ENCODE measurements at regions not wholly inside any gene's neighbourhood (a gene's known extent, or its start where the extent isn't known, plus 50 kb on each side); places are given as distances from the start of the nearest gene placed in this dataset.

DNA sequence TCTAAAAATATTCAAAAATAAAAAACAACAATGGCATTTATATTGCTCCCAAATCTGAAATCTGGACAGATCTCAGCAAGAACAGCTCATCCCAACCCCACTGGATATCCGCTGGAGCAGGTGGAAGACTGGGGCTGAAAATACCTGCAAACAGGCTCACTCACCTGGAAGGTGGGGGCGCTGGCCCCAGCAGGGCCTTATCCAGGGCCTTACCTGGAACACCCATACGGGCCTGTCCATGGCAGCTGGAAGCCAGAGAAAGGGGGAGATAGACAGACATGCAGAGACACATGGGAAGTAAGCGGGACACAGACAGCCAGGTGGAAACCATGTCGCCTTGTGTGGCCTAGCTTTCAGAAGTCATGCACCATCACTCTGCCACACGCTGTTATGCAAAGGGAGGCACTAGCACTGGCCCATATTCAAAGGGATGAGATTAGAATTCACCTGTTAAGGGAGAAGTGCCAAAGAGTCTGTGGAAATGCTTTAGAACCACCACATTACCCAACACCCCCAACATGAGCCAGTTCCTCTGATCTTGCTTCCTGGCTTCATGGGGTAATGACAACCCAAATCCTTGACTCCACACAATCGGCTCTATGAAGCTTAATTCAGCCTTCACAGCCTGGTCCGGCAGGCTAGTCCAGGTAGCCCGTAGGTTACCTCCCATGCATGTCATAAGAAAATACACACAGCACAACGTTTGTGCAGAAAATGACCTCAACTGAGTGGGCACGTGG is 99.0 kb upstream of the CDYL start:
- TF ChIP-seq, protein P1, sequence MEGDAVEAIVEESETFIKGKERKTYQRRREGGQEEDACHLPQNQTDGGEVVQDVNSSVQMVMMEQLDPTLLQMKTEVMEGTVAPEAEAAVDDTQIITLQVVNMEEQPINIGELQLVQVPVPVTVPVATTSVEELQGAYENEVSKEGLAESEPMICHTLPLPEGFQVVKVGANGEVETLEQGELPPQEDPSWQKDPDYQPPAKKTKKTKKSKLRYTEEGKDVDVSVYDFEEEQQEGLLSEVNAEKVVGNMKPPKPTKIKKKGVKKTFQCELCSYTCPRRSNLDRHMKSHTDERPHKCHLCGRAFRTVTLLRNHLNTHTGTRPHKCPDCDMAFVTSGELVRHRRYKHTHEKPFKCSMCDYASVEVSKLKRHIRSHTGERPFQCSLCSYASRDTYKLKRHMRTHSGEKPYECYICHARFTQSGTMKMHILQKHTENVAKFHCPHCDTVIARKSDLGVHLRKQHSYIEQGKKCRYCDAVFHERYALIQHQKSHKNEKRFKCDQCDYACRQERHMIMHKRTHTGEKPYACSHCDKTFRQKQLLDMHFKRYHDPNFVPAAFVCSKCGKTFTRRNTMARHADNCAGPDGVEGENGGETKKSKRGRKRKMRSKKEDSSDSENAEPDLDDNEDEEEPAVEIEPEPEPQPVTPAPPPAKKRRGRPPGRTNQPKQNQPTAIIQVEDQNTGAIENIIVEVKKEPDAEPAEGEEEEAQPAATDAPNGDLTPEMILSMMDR (IDR thresholded peaks at IDR 0.05; ENCODE audit: poor library complexity, severe bottlenecking), result no peak
- TF ChIP-seq POLR2AphosphoS5 (IDR thresholded peaks at IDR 0.05), result no peak
- TF ChIP-seq, protein P2, sequence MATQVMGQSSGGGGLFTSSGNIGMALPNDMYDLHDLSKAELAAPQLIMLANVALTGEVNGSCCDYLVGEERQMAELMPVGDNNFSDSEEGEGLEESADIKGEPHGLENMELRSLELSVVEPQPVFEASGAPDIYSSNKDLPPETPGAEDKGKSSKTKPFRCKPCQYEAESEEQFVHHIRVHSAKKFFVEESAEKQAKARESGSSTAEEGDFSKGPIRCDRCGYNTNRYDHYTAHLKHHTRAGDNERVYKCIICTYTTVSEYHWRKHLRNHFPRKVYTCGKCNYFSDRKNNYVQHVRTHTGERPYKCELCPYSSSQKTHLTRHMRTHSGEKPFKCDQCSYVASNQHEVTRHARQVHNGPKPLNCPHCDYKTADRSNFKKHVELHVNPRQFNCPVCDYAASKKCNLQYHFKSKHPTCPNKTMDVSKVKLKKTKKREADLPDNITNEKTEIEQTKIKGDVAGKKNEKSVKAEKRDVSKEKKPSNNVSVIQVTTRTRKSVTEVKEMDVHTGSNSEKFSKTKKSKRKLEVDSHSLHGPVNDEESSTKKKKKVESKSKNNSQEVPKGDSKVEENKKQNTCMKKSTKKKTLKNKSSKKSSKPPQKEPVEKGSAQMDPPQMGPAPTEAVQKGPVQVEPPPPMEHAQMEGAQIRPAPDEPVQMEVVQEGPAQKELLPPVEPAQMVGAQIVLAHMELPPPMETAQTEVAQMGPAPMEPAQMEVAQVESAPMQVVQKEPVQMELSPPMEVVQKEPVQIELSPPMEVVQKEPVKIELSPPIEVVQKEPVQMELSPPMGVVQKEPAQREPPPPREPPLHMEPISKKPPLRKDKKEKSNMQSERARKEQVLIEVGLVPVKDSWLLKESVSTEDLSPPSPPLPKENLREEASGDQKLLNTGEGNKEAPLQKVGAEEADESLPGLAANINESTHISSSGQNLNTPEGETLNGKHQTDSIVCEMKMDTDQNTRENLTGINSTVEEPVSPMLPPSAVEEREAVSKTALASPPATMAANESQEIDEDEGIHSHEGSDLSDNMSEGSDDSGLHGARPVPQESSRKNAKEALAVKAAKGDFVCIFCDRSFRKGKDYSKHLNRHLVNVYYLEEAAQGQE (IDR thresholded peaks at IDR 0.05; ENCODE audit: borderline replicate concordance), result no peak
- TF ChIP-seq EZH2 (IDR thresholded peaks at IDR 0.05; ENCODE audit: borderline replicate concordance, insufficient read depth, low read length, poor library complexity, severe bottlenecking), result no peak
- TF ChIP-seq RAD21 (conservative IDR thresholded peaks at IDR 0.05), result no peak
- no peak for TF ChIP-seq TAF1 (IDR thresholded peaks at IDR 0.05; ENCODE audit: low read depth)
- no peak for TF ChIP-seq EP300 (conservative IDR thresholded peaks at IDR 0.05; ENCODE audit: poor library complexity, severe bottlenecking)
